Breast epithelium (tissue), 4 donors: ENCODE measurements at regions not wholly inside any gene's neighbourhood (a gene's known extent, or its start where the extent isn't known, plus 50 kb on each side); places are given as distances from the start of the nearest gene placed in this dataset.
"Not testable (repeated sequence)": the region's sequence is repeated elsewhere in the genome, so short reads cannot be mapped to it uniquely, and the experiment has no call there.

ENCODE experiments used
- DNase-seq, 2 donors: peaks; one replicate each; pipeline ENCODE4 v3.0.0-alpha.2; 2019; ENCODE audit warnings: low spot score in 2 of 2
- H3K27ac ChIP-seq, 2 donors: fragments of 200-600 bp; sonication (generic) in 1 of 2; one replicate each; pipeline ENCODE4 v1.5.1; 2016 to 2019; ENCODE audit warnings: mild to moderate bottlenecking in 1 of 2
- H3K27me3 ChIP-seq, 2 donors: fragments of 200-600 bp; sonication (generic) in 1 of 2; one replicate each; pipeline versions ENCODE4 v1.5.1 to v1.6.0; 2017 to 2019; ENCODE audit warnings: control low read depth in 1 of 2, mild to moderate bottlenecking in 1 of 2
- H3K36me3 ChIP-seq: fragments of 200-600 bp; one replicate; pipeline ENCODE4 v1.5.1; 2019
- H3K4me1 ChIP-seq, 2 donors: fragments of 200-600 bp; sonication (generic); one replicate each; pipeline ENCODE4 v1.5.1; 2016 to 2019; ENCODE audit warnings: control low read depth in 1 of 2
- H3K4me3 ChIP-seq, 3 donors: fragments of 200-600 bp; sonication (generic); 1 replicate in 2 of 3; 2 replicates in 1 of 3; pipeline ENCODE4 v1.5.1; 2016 to 2019; ENCODE audit warnings: mild to moderate bottlenecking in 3 of 3, moderate library complexity in 2 of 3
- H3K9me3 ChIP-seq, 2 donors: fragments of 200-600 bp; sonication (generic) in 1 of 2; one replicate each; pipeline ENCODE4 v1.5.1; 2016 to 2019; ENCODE audit warnings: control low read depth in 1 of 2
- CTCF ChIP-seq, 3 donors: fragments of 450-650 bp; IDR thresholded peaks; one replicate each; pipeline ENCODE4 v1.5.1; 2016 to 2017; ENCODE audit warnings: antibody characterized with exemption in 3 of 3, mild to moderate bottlenecking in 3 of 3, moderate library complexity in 3 of 3
- POLR2A ChIP-seq: fragments of 450-650 bp; IDR thresholded peaks from one replicate; pipeline ENCODE4 v1.6.1; 2016; ENCODE audit warnings: antibody characterized with exemption, mild to moderate bottlenecking, moderate library complexity
- POLR2AphosphoS5 ChIP-seq, 3 donors: sonication (generic); formaldehyde crosslinking; IDR thresholded peaks; one replicate each; pipeline ENCODE4 v1.6.1; 2017; ENCODE audit warnings: antibody characterized with exemption in 3 of 3
- intact Hi-C: fragments of 100-400 bp; cut with DNase I; formaldehyde crosslinking; loops from one replicate; pipeline ENCODE4 v1.15.1; 2023; ENCODE audit warnings: low total_unique reads

- no peak overlapping the region for H3K27ac ChIP-seq
- TF ChIP-seq POLR2A, result no peak
- TF ChIP-seq CTCF (IDR thresholded peaks at IDR 0.05), result no peak
- TF ChIP-seq POLR2AphosphoS5 (IDR thresholded peaks at IDR 0.05), result no peak
- no peaks in the 10 kb centered on the region for H3K27me3 ChIP-seq
- no peak for DNase-seq
- intact Hi-C loops, result no loop called here
- H3K4me3 ChIP-seq, result no peak overlapping the region
- H3K36me3 ChIP-seq, result no peaks in the 10 kb centered on the region
- H3K9me3 ChIP-seq, result no peaks in the 10 kb centered on the region
- H3K4me1 ChIP-seq, result no peaks in the 10 kb centered on the region
Measured at GRCh38 chr19:21622920-21623319, 117.5 kb downstream of the ZNF429 start.

- intact Hi-C loops, result no loop called here
- no peaks in the 10 kb centered on the region for H3K9me3 ChIP-seq
- no peak for DNase-seq
- H3K4me1 ChIP-seq, result no peaks in the 10 kb centered on the region
- H3K27me3 ChIP-seq, result no peaks in the 10 kb centered on the region
- no peak overlapping the region for H3K27ac ChIP-seq
- TF ChIP-seq CTCF (IDR thresholded peaks at IDR 0.05) (no peak), POLR2A (no peak)
- no peak overlapping the region for H3K4me3 ChIP-seq
- H3K36me3 ChIP-seq, result no peaks in the 10 kb centered on the region
Measured at GRCh38 chr19:21621671-21622070, 116.3 kb downstream of the ZNF429 start.

- Histone ChIP-seq H3K27me3 (no peaks in the 10 kb centered on the region), H3K27ac (no peak overlapping the region), H3K9me3 (no peaks in the 10 kb centered on the region), H3K36me3 (no peaks in the 10 kb centered on the region), H3K4me1 (no peaks in the 10 kb centered on the region), H3K4me3 (no peak overlapping the region)
- intact Hi-C loops, result no loop called here
- DNase-seq, result no peak
- TF ChIP-seq POLR2AphosphoS5 (IDR thresholded peaks at IDR 0.05), result no peak
Measured at GRCh38 chr19:21617740-21618339, 112.4 kb downstream of the ZNF429 start.

- intact Hi-C loops, result not testable (repeated sequence)
Measured at GRCh38 chr19:21614776-21615175, 109.4 kb downstream of the ZNF429 start.

GRCh38 chr19:21613201-21613600, 107.8 kb downstream of the ZNF429 start:
- H3K36me3 ChIP-seq, H3K4me1 ChIP-seq, DNase-seq, H3K27ac ChIP-seq, H3K4me3 ChIP-seq, intact Hi-C loops, H3K9me3 ChIP-seq, H3K27me3 ChIP-seq: not testable (repeated sequence)

More at GRCh38 chr19:21614776-21615175, 109.4 kb downstream of the ZNF429 start:
- H3K27ac ChIP-seq, DNase-seq, H3K4me3 ChIP-seq, H3K4me1 ChIP-seq, H3K36me3 ChIP-seq, H3K9me3 ChIP-seq, H3K27me3 ChIP-seq: not testable (repeated sequence)

- no peaks in the 10 kb centered on the region for H3K4me1 ChIP-seq
- no peak overlapping the region for H3K4me3 ChIP-seq
- no peaks in the 10 kb centered on the region for H3K27me3 ChIP-seq
- no peaks in the 10 kb centered on the region for H3K36me3 ChIP-seq
- H3K27ac ChIP-seq, result no peak overlapping the region
- no peak for DNase-seq
- H3K9me3 ChIP-seq, result no peaks in the 10 kb centered on the region
- intact Hi-C loops, result no loop called here
- TF ChIP-seq POLR2AphosphoS5 (IDR thresholded peaks at IDR 0.05) (no peak), CTCF (IDR thresholded peaks at IDR 0.05) (no peak), POLR2A (no peak)
Measured at GRCh38 chr19:21612403-21612872, 107.0 kb downstream of the ZNF429 start.
